GM19452 (cell line): ENCODE measurements at regions not wholly inside any gene's neighbourhood (a gene's known extent, or its start where the extent isn't known, plus 50 kb on each side); places are given as distances from the start of the nearest gene placed in this dataset.
"Not testable (repeated sequence)": the region's sequence is repeated elsewhere in the genome, so short reads cannot be mapped to it uniquely, and the experiment has no call there.

Source experiments
- ATAC-seq: cut with Tn5 transposase; IDR thresholded peaks from one replicate; pipeline ENCODE4 v1.9.1; 2021; ENCODE audit not compliant: unreplicated experiment

DNA sequence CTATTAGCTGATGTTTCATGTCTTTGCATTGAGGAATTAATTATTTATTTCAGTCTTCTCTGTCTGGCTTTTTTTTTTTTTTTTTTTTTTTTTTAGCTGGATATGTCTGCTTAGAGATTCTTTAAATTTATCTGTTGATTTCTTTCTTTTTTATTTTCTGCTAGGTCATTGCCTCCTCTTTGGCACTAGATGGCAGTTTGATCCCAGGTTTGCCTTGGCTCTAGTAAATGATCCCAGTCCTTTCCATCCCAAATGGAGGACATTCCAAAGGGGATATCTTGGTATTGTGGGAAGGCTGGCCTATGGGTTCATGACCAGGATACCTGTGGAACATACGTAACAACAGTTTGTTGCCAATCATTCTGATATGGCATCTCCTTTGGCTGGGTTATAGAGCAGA lies 339.5 kb upstream of the GCFC2 start:
- no peak for ATAC-seq

DNA sequence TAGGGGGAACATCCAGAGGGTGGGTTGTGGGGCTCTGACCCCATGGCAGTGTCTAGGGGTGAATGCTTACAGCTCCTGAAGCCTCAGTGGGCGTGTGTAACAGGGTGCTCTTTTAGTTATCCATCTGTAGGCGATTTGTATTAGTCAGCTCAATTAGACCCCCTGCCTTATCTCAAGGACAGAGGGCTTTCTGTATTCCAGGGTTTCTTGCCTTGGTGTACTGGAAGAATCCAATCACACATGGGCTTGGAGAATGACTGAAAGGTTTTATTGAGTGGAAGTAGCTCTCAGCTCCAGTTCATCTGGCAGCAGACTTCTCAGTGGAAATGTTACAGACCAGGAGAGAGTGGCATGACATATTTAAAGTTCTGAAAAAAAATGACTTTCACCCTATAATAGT lies 334.0 kb upstream of the GCFC2 start:
- ATAC-seq = no peak

DNA sequence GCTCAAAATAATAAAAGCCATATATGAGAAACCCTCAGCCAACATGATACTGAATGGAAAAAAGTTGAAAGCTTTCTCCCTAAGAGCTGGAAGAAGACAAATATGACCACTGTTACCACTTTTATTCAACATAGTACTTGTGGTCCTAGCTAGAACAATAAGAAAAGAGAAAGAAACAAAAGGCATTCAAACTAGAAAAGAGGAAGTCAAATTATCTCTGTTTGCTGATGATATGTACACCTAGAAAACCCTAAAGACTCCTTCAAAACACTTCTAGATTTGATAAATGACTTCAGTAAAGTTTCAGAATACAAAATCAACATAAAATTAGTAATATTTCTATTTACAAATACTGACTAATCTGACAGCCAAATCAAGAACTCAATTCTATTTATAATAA lies 328.8 kb upstream of the GCFC2 start:
- ATAC-seq = no peak

DNA sequence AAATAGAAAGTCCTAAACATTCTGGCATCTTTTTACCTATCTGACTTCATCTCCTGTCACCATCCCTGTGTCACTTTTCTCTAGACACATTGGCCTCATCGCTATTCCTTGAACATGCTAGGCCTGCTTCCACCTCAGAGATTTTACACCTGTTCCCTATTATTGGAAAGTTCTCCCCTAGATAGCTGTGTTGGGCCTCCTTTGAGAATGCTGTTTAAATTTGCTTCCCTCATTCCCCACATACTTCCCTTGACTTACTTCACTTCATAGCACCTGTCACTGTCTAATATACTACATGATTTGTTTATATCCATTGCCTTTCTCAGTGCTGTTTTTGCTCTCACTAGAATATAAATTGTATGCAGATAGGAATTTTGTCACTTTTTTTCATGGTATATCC lies 317.0 kb upstream of the GCFC2 start:
- ATAC-seq = no peak

DNA sequence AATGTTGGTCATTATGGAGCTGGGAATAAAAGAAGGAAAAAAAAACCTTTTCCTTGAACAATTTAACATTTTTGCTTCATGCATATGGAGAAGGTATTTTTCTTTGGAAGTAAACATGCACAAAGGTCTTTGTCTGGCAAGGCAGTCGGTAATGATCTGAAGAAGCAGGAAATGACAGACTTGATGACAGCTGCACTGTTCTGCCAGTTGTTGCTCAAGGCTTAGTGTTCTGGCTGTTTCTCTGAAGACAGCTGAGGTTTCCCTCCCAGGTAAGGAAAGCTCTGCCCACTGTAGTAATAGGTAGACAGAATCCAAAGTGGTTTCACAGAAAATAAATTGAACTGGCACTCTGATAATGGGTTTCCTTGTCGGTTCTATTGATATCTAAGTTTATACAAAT lies 308.4 kb upstream of the GCFC2 start:
- ATAC-seq = no peak

DNA sequence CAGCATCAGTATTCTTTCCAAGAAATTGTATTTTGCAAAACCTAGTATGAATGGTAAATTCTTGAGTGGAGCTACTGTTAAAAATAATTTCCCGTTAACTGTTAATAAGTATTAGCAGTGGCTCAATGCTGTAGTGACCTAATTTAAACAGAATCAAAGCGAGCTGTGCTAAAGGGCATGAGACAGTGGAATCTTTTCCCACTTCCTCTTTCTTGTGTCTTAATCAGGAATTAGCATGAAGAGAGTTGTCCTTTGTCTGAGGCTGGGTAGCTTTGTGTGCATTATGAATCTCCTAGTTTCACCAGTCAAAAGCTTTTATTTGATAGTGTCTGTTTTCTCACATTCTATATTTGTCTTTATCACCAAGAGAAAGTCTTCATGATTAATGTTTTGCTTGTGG lies 298.8 kb upstream of the GCFC2 start:
- ATAC-seq = no peak

DNA sequence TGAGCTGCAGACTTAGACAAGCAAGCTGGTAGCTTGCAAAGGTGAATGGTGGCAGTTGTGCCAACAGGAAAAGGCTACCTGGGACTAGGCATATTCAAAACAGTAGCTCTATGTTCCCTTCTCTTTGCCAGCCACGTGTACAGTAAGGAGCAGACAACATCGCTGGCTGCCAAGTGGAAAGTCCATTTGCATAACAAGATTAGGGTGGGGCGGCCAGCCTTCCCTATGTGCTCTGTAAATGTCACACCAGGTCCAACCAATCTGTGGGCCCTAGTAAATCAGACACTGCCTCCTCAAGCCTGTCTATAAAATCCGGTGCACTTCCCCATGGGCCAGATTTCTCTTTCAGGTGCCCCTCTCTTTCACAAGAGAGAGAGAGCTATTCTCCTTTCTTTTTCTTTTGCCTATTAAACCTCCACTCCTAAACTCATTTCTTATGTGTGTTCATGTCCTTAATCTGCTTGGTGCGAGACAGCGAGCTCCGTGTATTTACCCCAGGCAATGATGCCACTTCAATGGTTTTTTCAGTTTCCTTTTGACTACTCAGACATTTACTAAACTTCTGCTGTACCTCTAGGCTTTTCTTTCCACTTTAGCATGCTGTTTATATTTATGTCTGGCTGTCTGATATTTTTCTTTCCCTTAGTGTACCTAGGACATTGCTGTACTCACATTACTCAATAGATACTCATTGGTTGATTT lies 297.4 kb upstream of the GCFC2 start:
- ATAC-seq = no peak

DNA sequence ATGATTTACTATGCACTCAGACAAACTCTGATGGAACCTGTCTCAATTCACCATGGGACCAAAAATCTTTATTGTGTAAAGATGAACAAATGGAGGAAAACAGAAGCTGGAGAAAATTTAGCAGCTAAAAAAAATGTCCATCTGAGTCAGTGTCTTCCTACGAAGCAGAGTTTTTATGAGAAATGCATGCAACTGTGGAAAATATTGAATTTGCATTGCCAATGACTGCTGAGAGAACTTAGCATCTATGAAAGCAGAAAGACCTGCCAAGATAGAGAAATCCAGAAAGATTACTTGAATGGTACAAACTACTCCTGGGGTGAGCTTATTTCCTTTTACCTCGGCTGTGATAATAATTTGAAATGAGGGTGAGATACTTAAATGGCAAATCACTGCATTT lies 289.7 kb upstream of the GCFC2 start:
- no peak for ATAC-seq

DNA sequence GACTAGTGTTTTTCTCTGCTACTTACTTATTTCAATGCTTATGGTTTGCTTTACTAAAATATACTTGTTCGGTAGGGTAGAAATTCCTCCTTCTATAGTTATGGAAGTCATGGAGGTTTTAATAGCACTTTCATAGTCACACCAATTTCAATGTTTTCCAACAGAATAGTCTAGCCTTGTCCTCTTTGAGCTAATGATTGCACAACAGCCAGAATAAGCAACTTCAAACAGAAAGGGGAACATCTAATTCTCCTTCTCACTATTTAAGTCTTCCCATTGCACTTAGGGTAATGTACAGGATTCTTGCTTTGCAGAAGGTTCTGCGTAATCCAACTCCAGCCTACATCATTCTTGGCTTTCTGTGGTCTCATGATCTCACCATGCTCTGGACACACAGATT lies 287.7 kb upstream of the GCFC2 start:
- no peak for ATAC-seq

DNA sequence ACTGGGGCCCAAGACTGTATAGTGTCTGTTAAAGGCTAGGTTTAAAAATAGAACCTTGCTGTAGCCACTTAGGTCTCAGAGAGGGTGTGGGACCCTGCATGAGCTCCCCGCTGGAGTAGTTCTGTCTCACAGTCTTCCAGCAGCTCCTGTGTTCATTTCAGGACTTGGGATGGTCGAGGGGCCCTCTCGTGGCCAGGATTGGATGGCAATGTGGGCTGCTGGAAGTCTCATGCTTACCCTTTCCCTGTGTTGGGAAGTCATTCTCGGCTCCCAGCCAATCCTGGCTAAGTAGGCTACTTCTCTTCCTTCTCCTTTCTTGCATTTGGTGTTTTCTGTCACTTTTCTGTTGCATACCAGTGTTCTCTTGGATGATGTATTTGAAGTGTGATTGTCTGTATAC lies 284.0 kb upstream of the GCFC2 start:
- ATAC-seq = no peak

DNA sequence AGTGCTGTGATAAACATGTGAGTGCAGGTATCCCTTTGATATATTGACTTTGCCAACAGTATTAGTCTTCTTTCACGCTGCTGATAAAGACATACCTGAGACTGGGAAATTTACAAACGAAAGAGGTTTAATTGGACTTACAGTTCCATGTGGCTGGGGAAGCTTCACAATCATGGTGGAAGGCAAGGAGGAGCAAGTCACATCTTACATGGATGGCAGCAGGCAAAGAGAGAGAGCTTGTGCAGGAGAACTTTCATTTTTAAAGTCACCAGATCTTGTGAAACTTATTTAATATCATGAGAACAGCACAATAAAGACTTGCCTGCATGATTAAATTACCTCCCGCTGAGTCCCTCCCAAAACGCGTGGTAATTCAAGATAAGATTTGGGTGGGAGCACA lies 277.9 kb upstream of the GCFC2 start:
- not testable (repeated sequence) for ATAC-seq

DNA sequence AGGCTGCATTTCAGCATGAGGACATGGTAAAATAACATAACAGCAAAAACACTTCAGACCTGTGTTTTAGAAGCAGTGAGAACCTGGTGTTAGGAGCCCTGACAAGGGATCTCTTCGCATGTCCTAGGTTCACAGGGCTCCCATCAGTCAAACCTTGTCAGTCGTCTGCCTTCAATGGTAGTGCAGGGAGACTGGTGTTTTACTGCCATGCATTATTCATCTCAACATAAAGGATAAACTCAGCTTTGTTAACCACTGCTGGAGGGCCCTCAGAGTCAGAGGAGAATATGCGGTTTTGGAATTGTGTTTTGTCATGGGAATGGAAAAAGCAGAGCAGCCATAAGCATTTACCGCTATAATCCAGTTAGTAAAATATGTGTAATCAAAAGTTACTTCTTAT lies 275.9 kb upstream of the GCFC2 start:
- no peak for ATAC-seq

DNA sequence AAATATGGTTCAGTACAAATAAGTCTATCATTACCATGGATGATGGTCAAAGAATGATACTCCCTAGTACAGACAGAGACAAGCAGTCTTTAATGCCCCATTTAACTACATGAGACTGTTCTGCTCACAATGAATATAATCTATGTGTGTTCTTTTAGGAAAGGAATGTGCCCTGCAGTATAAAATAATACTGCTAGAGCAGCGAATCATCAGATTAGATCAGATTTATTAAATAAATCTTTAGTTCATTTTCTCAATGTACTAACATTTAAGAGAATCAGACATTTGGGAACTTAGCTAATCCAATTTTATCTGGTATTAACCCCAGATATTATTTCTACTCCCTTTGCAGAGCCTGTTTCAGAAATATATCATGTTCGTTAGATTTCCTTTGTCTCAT lies 272.0 kb upstream of the GCFC2 start:
- ATAC-seq = no peak

DNA sequence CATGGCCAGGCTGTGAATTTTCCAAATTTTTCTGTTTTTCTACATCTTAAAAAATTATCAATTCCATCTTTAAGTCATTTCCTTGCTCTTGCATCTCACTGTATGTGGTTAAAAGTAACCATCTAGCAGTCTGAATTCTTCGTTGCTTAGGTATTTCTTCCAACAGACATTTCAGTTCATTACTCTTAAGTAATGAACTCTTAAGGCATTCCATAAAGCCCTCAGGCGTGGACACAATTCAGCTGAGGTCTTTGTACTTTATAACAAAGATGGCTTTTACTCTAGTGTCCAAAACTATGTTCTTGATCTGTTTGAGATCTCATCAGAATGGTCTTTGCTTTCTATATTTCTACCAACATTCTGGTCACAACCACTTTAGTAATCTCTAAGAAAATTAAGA lies 253.9 kb upstream of the GCFC2 start:
- no peak for ATAC-seq

DNA sequence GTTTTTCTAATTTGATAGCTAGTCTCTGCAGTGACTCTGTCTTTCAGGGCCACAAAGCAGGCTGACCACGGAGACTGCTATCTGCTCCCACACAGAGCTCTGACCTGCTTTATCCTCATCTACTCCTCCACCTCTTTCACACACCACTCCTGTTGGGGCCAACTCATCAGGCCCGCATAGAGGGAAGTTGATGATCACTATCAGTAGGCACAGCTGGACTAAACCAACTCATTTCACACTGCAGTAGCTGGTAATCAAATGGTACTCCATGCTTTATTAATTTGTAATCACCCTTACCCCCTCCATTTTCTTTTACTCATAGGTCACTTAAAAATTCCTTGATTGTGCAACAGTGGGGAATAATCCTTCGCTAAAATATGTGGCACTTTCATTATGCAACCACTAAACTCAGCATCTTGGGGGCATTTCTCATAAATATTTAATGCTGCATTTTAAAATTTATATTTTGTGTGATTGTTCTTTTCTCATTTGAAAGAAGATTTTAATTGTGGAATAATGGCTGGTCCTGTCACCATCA lies 249.8 kb upstream of the GCFC2 start:
- no peak for ATAC-seq

DNA sequence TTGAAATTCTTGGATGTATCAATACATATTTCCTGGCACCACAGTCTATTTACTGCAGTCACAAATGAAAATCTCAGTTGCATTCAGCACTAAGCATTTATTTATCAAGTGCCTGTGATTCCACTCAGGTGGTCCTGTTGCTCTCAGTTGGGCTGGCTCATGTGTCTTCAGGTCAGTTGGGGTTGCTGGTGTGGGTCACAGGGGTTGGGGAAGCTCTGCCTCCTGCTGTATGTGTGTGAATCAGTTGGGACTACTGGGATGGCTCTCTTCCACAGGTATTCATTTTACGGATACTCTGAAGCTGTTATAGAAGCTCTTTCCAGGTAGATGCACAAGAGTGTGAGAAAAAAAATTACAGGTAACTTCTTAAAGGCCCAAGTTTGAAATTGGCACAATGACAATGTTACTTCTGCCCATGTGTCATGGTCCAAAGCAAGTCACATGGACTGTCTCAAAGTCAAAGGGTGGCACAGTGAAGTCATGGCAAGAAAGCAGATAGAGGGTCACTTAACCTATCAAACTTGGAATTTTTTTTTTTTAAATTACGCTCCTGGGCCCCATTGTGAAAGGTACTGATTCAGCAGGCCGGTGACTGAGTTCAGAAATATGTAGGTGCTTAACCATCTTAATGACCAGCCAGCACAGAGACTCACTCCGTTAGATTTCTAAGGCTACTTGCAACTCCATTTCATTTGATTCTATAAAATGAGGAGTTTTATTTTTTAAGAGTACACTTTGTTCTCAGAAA lies 249.2 kb upstream of the GCFC2 start:
- no peak for ATAC-seq

DNA sequence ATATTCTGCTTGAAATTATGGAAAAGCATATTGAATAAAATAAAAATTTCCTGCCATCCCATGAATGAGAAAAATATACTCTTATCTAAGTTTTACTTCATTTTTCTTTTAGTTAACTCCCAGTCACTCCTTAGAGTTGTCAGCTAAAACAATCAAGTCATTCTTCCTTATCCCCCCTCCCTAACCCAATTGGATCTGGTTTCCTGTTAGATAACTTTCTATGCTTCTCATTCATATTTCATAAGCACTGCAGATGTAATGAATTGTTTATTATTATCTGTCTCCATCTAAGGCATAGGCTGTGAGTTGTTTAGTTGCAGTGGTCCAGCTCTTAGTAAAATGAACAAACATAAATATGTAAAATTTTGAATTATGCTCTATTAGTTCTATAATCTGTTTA lies 244.0 kb upstream of the GCFC2 start:
- no peak for ATAC-seq

DNA sequence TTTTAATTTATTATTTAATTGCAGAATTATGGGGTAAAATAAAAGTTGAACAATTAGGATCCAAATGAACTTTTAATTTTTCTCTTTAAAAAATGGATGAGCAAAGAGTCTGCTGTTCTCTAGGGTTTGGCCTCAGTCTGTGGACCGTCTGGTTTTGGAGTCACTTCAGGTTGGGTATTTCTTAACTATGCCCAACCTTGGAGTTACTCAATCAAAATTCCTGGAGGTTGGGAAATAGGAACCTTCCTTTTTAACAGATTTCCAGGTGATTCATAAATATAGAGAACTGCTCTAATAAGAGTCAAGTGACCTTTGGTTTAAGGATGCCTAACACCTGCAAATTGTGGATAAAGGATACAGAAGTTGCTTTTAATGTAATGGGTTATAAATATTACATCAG lies 241.5 kb upstream of the GCFC2 start:
- no peak for ATAC-seq

DNA sequence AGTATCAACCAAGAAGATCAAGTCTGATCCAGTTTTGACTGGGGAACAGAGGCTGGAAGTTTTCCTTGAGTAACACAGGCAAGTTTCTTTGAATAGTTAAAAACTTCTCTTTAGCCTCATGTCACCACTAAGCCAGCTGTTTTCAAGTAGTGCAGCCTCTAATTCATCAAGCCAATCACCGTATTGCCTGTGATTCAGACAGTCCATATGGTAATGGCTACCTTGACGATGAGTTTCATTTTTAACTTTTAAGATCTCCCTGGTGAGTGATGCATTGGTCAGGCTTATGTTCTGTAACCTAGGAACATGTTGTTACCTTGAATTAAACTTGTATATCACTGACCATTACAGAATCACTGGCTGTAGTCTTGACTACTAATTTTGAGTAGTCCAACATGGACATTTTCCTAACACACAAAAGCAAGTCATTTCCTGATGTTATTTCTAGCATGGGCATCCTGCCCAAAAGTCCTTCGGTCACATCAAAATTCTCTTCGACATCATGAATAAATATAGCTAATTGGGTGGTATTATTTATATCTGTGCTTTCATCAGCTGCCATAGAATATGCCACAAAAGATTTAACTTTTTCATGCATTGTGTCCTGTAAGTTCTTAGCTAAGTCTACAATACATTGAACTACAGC lies 238.8 kb upstream of the GCFC2 start:
- ATAC-seq = no peak

DNA sequence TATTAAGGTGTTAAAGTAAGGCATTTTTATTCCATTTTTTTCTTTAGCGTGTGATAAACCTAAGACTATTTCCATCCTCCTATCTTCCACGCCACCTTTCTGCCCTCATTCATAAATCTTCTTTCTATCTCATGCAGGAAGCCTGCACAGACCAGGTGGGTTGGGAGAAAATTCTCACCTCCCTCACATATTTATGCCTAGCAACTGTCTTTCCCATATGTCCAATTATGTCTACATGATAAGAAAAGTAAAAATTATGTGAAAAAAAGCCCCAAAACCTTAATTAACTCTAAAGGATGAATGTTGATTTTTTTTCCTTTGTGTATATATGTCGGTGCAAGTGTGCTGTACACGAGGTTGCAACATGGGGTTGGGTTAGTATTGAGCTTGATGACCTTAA lies 225.6 kb upstream of the GCFC2 start:
- no peak for ATAC-seq

DNA sequence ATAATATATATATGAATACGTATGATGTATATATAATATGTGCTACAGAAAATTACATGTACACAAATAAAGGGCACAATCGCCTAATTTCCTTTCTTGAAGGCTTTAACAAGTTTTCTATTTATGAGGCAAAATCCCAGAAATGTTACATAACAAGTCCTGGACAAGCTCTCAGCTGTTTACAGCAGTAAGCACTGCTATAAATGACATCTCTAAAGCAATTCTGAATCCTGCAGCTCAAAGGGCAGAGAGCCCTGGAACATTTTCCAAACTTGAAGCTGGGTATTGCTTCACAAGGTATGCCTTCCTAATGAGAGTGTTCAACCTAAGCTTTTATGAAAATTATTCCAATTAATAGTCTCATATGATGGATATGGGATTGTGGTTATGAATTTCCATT lies 222.3 kb upstream of the GCFC2 start:
- ATAC-seq = no peak

DNA sequence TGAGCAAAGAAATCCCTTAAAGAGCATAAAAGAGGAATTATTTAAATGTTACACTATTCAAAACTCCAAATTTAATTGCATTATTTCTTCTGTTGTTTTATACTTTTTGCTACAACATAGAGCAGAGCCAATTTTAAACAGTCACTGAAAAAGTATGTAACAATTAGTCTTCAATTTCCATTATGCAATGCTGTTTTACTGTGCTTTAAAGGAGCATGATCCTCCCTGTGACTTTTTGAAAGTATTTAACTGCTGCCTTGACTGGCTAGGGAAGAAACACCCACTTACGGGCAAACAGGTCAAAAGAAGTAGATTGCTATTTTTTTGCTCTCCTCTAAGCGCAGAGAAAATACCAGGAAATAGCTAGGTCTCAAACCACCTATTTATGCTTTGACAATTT lies 217.4 kb upstream of the GCFC2 start:
- ATAC-seq = no peak
